Body of pancreas (tissue), 4 donors: ENCODE measurements at regions not wholly inside any gene's neighbourhood (a gene's known extent, or its start where the extent isn't known, plus 50 kb on each side); places are given as distances from the start of the nearest gene placed in this dataset.

ENCODE experiments used
- POLR2A ChIP-seq, 3 donors: fragments of 450-650 bp; IDR thresholded peaks; one replicate each; pipeline ENCODE4 v1.6.1; 2016; ENCODE audit warnings: antibody characterized with exemption in 3 of 3, mild to moderate bottlenecking in 2 of 3
- TF ChIP-seq, protein P1 (sequence below), 7 experiments: fragments of 450-650 bp in 4 of 7; fragments of 200-600 bp in 3 of 7; sonication (generic) in 3 of 7; IDR thresholded peaks; one replicate each; pipeline ENCODE4 v1.5.1; 2016 to 2019; ENCODE audit warnings: antibody characterized with exemption in 7 of 7

DNA sequence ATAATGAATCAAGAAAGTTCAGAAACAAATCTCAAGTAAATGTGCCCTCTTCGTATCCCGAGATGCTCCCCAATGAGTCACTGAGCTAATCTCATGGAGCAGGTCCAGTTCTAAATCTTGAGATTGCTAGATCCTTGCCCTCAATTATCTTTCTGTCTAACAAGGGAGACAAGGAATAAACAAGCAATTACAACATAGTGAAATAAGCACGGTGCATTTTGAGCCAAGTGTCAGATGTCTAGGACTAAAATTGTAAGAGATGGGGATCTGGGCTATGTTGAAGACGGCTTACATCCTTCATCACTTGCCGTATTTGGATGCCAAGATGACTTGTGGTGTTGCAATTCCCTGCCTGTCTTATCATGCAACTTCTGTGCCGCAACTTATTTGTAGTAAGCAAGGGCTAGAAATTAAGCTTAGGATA is 56.5 kb upstream of the ADGRF1 start:
- TF ChIP-seq, protein P1, sequence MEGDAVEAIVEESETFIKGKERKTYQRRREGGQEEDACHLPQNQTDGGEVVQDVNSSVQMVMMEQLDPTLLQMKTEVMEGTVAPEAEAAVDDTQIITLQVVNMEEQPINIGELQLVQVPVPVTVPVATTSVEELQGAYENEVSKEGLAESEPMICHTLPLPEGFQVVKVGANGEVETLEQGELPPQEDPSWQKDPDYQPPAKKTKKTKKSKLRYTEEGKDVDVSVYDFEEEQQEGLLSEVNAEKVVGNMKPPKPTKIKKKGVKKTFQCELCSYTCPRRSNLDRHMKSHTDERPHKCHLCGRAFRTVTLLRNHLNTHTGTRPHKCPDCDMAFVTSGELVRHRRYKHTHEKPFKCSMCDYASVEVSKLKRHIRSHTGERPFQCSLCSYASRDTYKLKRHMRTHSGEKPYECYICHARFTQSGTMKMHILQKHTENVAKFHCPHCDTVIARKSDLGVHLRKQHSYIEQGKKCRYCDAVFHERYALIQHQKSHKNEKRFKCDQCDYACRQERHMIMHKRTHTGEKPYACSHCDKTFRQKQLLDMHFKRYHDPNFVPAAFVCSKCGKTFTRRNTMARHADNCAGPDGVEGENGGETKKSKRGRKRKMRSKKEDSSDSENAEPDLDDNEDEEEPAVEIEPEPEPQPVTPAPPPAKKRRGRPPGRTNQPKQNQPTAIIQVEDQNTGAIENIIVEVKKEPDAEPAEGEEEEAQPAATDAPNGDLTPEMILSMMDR (IDR thresholded peaks at IDR 0.05): no peak
- TF ChIP-seq POLR2A (IDR thresholded peaks at IDR 0.05): no peak
